Uterus (tissue), 2 donors: ENCODE measurements at regions not wholly inside any gene's neighbourhood (a gene's known extent, or its start where the extent isn't known, plus 50 kb on each side); places are given as distances from the start of the nearest gene placed in this dataset.

Experiments used
- CTCF ChIP-seq, 4 experiments: fragments of 200-600 bp in 2 of 4; fragments of 450-650 bp in 2 of 4; sonication (generic) in 2 of 4; IDR thresholded peaks; one replicate each; pipeline ENCODE4 v1.5.1; 2016 to 2019; ENCODE audit warnings: antibody characterized with exemption in 4 of 4, mild to moderate bottlenecking in 2 of 4, moderate library complexity in 1 of 4
- POLR2A ChIP-seq, 2 donors: fragments of 450-650 bp; IDR thresholded peaks; one replicate each; pipeline ENCODE4 v1.6.1; 2016; ENCODE audit warnings: antibody characterized with exemption in 2 of 2, mild to moderate bottlenecking in 1 of 2, moderate library complexity in 1 of 2

- no peak for TF ChIP-seq CTCF (IDR thresholded peaks at IDR 0.05)
- no peak for TF ChIP-seq POLR2A (IDR thresholded peaks at IDR 0.05)
Measured at GRCh38 chr1:204017032-204017431, 55.9 kb upstream of the SOX13 start.
